ENCODE measurements at regions not wholly inside any gene's neighbourhood (a gene's known extent, or its start where the extent isn't known, plus 50 kb on each side); places are given as distances from the start of the nearest gene placed in this dataset.

DNA sequence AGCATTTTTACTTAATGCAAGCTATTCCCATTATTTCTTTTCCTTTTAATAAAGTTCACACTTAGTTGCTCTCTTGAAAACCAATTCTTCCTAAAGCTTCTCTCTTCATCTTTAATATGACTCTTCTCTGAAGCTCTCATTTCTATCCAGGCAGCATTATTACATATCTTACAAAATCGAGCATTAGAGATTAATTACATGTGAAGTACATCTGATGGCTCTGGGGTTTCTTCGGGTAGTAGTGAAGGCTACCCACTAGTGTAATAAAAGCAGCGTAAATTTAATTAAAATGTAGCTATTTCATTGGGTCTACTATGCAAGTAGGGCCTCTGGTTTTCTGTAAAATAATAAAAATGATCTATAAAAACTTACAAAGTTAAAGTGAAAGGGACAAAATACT is 513.6 kb upstream of the DPH6 start:
- no peaks in the 10 kb centered on the region for H4K20me1 ChIP-seq (ENCODE audit: insufficient read depth)
- no peaks in the 10 kb centered on the region for H3K4me1 ChIP-seq (ENCODE audit: low read depth, poor library complexity, severe bottlenecking)
- no peaks in the 10 kb centered on the region for H3K27me3 ChIP-seq (ENCODE audit: insufficient read depth, low read depth)
- H3K4me3 ChIP-seq (IDR thresholded peaks at IDR 0.05; ENCODE audit: insufficient read depth, low read depth, low read length), result no peak overlapping the region
- TF ChIP-seq CTCF (conservative IDR thresholded peaks at IDR 0.05; ENCODE audit: low read depth, low read length), result no peak
- H3K4me2 ChIP-seq, result no peak overlapping the region
- H2AFZ ChIP-seq (ENCODE audit: low read depth), result no peak overlapping the region
- H3K79me2 ChIP-seq (ENCODE audit: insufficient read depth, low read depth), result no peaks in the 10 kb centered on the region
- no peak overlapping the region for H3K9ac ChIP-seq
- H3K27ac ChIP-seq, result no peak overlapping the region
- no peaks in the 10 kb centered on the region for H3K36me3 ChIP-seq (ENCODE audit: insufficient read depth)

GRCh38 chr15:36062357-36062756 is 516.4 kb upstream of the DPH6 start:
- no peak overlapping the region for H3K9ac ChIP-seq
- no peak overlapping the region for H3K27ac ChIP-seq
- H3K27me3 ChIP-seq (ENCODE audit: insufficient read depth, low read depth), result no peaks in the 10 kb centered on the region
- H2AFZ ChIP-seq (ENCODE audit: low read depth), result no peak overlapping the region
- no peaks in the 10 kb centered on the region for H3K4me1 ChIP-seq (ENCODE audit: low read depth, poor library complexity, severe bottlenecking)
- no peaks in the 10 kb centered on the region for H3K36me3 ChIP-seq (ENCODE audit: insufficient read depth)
- no peaks in the 10 kb centered on the region for H3K79me2 ChIP-seq (ENCODE audit: insufficient read depth, low read depth)
- H4K20me1 ChIP-seq (ENCODE audit: insufficient read depth), result no peaks in the 10 kb centered on the region
- H3K4me3 ChIP-seq (IDR thresholded peaks at IDR 0.05; ENCODE audit: insufficient read depth, low read depth, low read length), result no peak overlapping the region
- H3K4me2 ChIP-seq, result no peak overlapping the region
- no peak for TF ChIP-seq CTCF (conservative IDR thresholded peaks at IDR 0.05; ENCODE audit: low read depth, low read length)

DNA sequence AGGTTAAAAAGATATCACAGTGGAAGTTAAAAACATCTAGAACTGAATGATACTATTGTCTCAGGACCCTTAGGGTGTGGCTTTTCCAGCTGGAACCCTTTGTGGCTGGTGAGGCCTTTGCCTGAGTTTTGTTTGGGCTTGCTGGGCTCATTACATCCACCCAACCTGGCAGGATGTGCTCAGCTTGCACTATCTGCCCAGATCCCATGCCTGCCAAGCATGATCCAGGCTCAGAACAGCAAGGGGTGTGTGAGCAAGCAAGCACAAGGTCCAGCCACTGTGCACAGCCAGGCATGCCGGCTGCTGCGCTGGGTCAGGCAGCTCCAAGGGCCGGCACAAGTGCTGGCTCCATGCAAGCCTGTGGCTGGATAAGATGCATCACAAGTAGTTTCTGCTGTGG is 512.7 kb upstream of the CDIN1 start:
- Histone ChIP-seq H3K9ac (no peak overlapping the region), H3K4me1 (ENCODE audit: low read depth, poor library complexity, severe bottlenecking) (no peaks in the 10 kb centered on the region), H3K4me2 (no peak overlapping the region), H3K27me3 (ENCODE audit: insufficient read depth, low read depth) (no peaks in the 10 kb centered on the region), H3K36me3 (ENCODE audit: insufficient read depth) (no peaks in the 10 kb centered on the region), H3K79me2 (ENCODE audit: insufficient read depth, low read depth) (no peaks in the 10 kb centered on the region), H2AFZ (ENCODE audit: low read depth) (no peak overlapping the region), H4K20me1 (ENCODE audit: insufficient read depth) (no peaks in the 10 kb centered on the region), H3K4me3 (IDR thresholded peaks at IDR 0.05; ENCODE audit: insufficient read depth, low read depth, low read length) (no peak overlapping the region), H3K27ac (no peak overlapping the region)
- no peak for TF ChIP-seq CTCF (conservative IDR thresholded peaks at IDR 0.05; ENCODE audit: low read depth, low read length)

GRCh38 chr15:36067483-36068274 is 511.7 kb upstream of the CDIN1 start:
- no peak overlapping the region for H3K4me2 ChIP-seq
- no peaks in the 10 kb centered on the region for H3K36me3 ChIP-seq (ENCODE audit: insufficient read depth)
- H3K79me2 ChIP-seq (ENCODE audit: insufficient read depth, low read depth), result no peaks in the 10 kb centered on the region
- TF ChIP-seq CTCF (conservative IDR thresholded peaks at IDR 0.05; ENCODE audit: low read depth, low read length), result no peak
- no peaks in the 10 kb centered on the region for H3K27me3 ChIP-seq (ENCODE audit: insufficient read depth, low read depth)
- H3K27ac ChIP-seq, result no peak overlapping the region
- H4K20me1 ChIP-seq (ENCODE audit: insufficient read depth), result no peaks in the 10 kb centered on the region
- H3K9ac ChIP-seq, result no peak overlapping the region
- H3K4me1 ChIP-seq (ENCODE audit: low read depth, poor library complexity, severe bottlenecking), result no peaks in the 10 kb centered on the region
- H3K4me3 ChIP-seq (IDR thresholded peaks at IDR 0.05; ENCODE audit: insufficient read depth, low read depth, low read length), result no peak overlapping the region
- H2AFZ ChIP-seq (ENCODE audit: low read depth), result no peak overlapping the region

Data from KMS-11 (cell line).